ENCODE measurements at regions not wholly inside any gene's neighbourhood (a gene's known extent, or its start where the extent isn't known, plus 50 kb on each side); places are given as distances from the start of the nearest gene placed in this dataset.

GRCh38 chr6:144737998-144738397 lies 452.9 kb downstream of the UTRN start:
- no peak for TF ChIP-seq POLR2A (IDR thresholded peaks at IDR 0.05)
- no peak for TF ChIP-seq CTCF (IDR thresholded peaks at IDR 0.05)
